Hematopoietic multipotent progenitor cell (in vitro differentiated cells): ENCODE measurements at regions not wholly inside any gene's neighbourhood (a gene's known extent, or its start where the extent isn't known, plus 50 kb on each side); places are given as distances from the start of the nearest gene placed in this dataset.
"Not testable (repeated sequence)": the region's sequence is repeated elsewhere in the genome, so short reads cannot be mapped to it uniquely, and the experiment has no call there.

ENCODE experiments used
- DNase-seq, 3 donors: peaks; one replicate each; pipeline ENCODE4 v3.0.0-alpha.2; 2011 to 2015; ENCODE audit warnings: low read depth in 2 of 3, low spot score in 2 of 3

DNA sequence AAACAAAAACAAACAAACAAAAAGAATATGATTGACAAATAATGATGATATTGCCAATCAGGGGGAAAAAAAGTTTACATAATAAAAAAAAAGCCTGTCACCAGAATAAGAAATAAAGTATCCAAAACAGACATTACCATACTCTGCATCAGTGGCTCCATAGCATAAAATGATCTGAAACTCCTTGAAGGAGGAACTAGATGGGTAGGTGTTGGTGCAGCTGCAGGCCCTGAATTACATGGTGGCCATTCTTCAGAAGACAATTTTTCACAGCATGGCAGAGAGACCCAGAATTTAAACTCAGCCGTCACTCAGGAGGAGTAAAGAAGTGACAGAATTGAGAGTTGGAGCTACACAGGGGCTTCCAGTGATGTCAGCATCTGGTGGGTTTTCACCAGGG is 60.2 kb downstream of the GLUL start:
- no peak for DNase-seq

DNA sequence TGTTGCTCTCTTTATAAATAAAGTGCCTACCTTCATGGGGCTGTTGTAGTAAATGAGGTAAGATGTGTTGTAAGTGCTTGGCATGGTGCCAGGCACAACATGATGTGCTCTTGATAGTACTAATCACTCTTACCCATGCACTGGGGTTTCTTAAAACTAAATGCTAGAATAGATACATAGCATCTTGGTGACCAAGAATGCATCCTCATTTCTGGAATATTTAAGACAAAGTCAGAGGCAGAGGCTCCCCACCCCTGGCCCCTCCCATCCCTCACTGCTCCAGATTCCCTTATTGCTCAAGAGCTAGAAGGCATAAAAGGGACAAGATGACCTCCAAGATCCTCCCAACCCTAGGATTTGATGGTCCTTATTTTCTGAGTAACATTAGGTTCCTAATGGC is 61.3 kb downstream of the GLUL start:
- peak in 1 of 3 donors; percentile 37 for DNase-seq

DNA sequence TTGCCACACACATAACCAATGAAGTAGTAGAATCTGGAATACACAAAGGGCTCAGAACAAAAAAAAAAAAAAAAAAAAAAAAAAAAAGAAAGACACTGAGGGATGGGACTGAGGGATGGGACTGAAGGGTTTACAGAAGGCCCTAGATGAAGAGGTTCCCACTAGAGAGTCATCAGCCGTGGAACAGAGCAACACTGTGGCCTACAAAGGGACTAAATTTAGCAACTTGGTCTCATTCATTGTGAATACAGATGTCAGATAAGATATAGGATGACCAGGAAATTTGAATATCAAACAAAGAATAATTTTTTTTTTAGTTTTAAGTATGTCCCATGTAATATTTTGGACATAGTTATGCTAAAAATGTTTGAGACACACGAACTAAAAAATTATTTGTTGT is 62.1 kb downstream of the GLUL start:
- DNase-seq, result no peak

DNA sequence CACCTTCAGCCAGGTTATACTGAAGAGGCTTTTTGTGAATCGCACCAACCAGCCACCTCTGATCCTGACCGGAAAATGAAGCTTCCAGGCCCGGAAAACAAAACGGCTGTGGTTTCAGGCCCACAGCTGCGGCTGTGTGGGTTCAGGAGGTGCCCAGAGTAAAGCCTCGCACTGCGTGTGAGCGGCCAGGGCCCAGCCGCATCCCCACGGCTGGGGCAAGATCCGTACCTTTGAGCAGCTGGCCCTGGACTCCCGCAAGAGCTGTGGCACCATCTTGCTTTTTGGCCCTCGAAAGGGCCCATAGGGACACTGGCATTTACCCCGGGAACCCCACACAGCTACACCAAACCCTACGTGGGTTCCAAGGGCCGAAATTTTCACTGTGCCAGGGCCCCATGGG is 63.0 kb downstream of the GLUL start:
- no peak for DNase-seq

DNA sequence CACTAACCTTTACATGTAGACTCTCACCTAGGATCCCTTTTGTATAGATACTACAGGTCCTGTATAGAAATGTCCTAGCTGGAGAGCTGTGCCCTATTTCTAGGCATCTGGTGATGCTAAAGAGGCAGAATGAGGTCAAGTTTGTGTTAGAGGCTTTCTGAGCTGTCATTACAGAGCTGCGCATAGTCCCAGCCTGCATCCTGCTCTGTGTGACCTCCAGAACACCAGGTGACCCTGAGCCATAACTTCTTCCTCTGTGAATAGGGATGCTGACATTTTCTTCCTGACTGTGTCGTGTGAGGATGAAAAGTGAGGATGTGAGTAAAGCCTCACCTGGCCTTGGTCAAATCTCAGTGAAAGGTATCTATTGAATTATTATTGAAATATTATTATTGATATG is 66.3 kb downstream of the GLUL start:
- no peak for DNase-seq

DNA sequence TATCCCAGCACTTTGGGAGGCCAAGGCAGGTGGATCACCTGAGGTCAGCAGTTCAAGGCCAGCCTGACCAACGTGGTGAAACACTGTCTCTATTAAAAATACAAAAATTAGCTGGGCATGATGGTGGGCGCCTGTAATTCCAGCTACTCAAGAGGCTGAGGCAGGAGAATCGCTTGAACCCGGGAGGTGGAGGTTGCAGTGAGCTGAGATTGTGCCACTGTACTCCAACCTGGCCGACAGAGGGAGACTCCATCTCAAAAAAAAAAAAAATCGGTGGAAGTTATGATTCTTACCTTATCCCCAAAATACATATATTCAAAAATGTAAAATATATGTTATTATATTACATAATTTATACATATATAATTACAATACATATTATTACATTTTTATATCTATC is 70.1 kb downstream of the GLUL start:
- not testable (repeated sequence) for DNase-seq

DNA sequence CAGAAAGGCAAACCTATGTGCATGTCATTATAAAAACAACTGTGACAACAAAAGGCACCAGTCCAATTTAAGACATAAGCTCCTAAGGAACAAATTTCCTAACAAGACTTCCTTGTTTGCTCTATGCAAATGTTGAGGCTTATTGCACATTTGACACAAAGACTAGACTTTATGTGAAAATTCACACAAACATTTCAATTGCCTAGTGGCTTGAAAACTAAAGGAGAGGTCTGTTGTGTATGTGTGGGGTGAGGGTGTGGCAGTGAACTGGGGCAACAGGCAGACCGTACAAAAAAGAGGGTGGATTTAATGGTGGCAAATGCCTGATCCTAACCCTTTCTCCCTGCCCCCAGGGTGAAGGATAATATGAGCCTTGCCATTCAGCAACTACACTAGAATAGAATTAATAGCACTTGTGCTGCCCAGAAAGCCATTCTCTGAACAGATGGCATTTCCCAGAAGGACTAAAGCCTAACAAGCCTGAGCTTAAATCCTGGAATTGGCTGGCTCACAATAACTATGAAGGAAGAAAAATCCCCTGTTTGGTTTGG is 73.9 kb downstream of the GLUL start:
- no peak for DNase-seq

DNA sequence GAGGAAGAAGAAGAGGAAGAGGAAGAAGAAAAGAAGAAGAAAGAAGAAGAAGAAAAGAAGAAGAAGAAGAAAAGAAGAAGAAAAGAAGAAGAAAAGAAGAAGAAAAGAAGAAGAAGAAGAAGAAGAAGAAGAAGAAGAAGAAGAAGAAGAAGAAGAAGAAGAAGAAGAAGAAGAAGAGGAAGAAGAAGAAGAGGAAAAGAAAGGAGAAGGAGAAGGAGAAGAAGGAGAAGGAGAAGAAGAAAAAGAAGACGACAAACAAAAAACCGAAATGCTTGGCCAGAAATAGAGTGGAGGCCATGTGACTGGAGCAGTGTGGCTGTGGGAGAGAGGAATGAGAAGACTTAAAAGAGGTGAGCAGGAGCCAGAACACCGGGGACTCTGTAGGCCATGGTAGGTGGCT is 75.1 kb downstream of the GLUL start:
- DNase-seq, result not testable (repeated sequence)

DNA sequence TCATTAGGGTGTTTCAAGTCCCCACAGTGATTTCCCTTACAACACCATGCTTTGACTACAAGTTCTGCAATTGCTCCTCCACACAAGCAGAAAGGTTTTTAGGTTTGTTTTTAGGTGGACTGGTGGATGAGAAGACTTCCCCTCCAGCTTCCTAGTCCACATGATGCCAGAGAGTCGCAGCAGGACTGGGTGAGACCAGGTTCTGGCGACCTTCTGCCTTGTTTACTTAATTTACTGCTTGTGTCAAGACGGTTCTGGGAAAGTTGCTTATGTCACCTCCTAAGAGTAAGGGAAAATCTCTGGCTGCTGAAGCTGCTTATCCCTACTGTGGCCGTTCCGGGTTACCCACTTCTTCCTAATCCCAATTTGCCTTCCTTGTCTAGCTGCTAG is 76.4 kb downstream of the GLUL start:
- DNase-seq, result no peak

DNA sequence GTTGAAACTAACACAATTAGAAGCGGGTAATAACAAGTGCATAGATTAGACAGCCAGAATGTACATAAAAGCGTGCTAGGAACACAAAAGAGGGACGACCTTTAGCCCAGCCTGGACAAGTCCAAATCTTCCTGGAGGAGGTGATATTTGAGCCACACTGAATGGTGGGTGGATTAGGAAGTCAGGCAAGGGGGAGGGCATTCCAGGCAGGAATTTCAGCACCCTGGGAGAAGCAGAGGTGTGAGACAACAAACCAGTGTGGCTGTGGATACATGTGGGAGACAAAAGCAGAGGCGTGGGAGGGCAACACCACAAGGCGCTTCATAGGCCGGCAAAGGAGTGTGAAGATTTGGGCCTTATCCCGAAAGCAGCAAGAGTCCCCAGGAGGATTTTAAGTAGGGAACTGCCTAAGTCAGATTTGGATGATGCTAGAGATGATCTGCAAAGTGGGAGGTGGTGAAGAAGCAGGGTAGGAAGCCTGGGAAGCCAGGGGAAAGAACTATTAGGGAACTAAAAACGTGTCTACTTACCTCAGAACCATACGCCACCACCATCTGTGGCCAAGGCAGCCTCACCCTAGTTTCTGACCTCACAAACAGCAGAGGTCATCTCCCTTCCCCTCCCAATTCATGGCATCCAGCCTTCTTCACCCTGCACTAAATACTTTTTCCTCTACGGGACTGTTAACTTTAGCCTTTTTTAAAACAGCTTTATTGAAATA is 81.8 kb downstream of the GLUL start:
- DNase-seq, result no peak

DNA sequence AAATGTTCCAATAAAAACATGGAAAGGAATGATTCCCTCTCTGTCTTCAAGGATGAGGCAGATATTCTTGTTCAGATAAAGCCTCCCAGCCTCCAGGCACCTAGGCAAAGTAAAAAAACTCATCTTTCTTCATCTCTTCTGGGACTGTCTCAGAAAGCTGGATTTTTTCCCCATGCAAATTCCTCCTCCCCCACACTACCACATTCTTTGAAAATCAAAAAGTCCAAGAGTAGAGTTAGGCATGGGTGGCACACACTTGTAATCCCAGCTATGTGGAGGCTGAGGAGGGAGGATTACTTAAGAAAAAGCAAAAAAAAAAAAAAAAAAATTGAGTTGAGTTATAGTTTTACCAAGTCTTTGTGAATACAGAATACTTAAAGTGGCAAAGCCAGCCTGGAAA is 82.8 kb downstream of the GLUL start:
- DNase-seq, result no peak

DNA sequence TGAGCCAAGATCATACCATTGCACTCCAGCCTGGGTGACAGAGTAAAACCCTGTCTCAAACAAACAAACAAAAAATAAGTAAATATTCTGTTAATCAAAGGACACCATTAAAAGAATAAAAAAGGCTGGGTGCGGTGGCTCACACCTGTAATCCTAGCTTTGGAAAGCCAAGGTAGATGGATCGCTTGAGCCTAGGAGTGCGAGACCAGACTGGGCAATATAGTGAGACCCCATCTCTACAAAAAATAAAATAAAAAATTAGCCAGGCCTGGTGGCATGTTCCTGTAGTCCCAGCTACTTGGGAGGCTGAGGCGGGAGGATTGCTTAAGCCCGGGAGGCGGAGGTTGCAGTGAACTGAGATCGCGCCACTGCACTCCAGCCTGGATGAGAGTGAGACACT is 84.1 kb downstream of the GLUL start:
- not testable (repeated sequence) for DNase-seq

DNA sequence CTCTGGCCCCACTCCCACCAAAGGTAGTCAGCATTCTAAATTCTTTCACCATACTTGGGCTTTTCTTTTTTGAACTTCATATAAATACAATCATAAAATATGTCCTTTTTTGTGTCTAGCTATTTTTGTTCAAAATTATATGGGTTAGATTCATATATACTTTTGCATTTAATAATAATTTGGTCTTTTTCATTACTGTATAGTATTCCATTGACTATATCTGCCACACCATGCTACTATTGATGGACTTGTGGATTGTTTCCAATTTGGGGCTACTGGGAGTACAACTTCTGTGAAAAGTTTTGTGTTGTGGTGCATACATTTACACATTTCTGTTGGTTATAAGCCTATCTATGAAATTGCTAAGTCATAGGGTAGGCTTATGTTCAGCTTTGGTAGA is 85.7 kb downstream of the GLUL start:
- DNase-seq, result no peak

DNA sequence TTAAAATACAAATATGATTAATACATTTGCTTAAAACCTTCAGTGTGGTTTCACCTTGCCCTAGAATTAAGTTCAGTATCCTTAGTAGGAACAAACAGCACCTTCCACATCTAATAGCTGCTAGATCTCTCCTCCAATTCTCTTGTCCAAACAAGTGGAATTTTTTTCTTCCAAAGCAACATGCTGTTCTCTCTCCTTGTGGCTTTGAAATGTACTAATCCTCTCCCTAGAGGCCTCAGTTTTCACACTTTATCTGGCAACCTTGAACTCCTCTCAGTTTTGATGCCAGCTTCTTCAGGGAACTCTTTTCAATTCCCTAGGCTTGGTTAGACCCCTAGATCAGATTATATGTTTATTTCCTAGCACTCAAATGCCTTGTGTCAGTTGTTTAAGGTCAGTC is 87.0 kb downstream of the GLUL start:
- no peak for DNase-seq

DNA sequence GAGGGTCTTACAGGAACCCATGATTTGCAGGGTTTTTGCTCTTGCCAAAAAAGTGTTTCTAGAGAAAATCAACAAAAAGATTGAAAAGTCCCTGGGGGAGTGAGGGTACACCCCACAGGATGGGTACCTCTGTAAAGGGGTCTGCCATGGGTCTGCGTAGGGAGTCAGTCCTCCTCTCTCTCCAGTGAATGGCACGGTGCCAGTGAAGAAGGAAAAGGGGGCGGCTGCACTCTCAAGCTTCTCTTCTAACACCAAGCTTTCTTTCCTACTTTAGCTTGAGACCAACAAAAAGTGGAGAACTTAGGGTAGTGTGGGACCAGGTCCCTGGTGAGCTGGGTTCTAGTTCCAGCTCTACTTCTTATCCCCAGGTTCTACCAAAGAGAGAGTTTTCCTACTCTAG is 87.4 kb downstream of the GLUL start:
- no peak for DNase-seq

DNA sequence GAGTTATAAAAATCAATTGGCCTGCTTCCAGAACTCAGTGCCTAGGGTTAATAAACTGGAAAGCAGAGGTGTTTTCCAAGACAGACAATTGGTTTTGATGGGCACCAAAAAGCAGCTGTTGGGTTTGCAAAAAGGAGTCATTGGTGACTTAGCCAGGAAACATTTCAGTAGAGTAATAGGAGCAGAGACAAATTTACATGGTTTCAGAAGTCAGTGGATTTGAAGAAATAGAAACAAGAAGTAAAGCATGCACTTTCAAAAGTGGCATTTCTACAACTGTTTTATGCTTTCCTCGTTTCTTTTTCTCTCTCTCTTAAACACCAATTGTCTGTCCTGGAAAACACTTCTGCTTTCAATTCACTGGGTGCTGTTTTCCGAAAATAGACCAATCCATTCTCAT is 87.8 kb downstream of the GLUL start:
- peak in 1 of 3 donors; percentile 18 for DNase-seq

DNA sequence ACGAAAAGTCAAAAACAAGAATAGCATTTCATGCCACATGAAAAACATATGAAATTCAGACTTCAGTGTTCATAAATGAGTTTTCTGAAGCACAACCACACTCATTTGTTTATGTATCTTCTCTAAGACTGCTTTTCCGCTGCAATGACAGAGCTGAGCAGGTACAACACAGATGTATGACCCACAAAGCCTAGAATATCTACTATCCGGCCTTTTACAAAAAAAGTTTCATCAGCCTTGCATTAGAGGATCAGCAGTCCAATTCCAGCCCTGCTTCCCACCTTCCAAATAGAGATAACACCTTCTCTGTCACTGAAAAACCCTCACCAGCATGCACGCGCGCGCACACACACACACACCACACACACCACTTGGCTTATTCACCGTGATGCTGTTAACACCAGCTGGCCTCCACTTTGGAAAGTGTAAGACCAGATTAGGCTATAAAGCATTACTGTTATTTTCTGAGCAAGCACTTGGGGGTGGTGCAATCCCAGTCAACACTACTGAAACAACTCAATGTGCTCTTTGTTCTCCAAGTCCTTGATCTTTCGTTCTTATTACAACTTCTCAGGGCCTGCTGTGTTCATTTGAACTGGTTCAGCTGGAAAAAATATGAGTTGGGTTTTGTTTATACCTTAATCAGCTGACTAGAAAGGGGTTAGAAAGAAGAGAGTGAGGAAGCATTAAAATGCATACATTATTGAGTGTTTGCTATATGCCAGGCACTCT is 90.0 kb downstream of the GLUL start:
- DNase-seq, result peak in 2 of 3 donors; percentile 26 to 57

DNA sequence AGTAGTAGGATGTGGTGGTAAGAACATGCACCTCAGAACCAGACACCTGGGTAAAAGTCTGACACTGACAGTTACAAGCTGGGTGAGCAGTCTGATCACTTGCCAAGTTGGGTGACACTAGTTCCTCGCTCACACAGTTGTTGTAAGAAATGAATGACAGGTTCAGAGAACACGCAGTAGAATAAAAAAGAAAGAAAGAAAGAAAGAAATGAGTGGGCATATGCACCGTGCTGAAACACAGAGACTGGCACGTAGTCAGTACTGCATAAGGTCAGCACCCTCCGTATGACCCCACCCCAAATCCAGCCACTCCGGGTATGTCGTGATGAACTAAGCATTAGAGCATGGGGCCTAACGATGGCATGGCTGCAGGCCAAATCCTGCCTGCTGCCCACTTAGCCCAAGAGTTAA is 90.6 kb downstream of the GLUL start:
- peak in 2 of 3 donors; percentile 18 to 81 for DNase-seq

DNA sequence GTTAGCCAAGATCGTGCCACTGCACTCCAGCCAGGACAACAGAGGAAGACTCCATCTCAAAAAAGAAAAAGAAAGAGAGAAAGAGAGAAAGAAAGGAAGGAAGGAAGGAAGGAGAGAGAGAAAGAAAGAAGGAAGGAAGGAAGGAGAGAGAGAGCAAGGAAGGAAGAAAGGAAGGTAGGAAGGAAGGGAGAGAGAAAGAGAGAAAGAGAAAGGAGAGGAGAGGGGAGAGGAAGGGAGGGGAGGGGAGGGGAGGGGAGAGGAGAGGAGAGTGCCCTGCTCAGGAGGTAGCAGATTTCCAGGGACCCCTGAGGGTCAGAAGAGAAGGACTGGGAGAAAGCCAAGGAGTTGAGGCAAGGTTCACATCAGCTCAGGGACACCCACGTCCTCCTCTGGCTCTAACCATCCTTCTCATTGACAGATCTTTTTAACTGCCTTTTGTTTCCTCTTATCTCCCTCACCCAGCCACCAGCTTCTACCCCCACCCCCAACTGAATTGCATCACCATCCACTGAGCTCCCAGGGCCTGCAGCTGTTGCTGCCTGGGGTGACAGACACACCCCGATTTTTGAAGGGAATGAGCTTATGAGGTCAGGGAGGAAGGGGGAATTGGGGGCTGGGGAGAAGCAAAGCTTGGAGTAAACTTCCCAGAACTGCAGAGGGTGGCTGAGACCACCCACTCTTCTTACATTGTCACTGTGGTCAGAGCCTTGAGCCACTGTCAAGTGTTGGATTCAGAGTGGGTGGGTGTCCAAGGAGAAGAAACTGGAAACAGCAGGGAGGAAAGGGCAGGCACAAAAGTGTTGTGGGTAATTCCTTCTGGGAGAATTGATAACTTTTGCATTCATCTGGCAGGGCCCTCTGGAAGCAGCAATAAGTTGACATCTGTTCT is 91.6 kb downstream of the GLUL start:
- peak in 2 of 3 donors; percentile 85 to 95 for DNase-seq

DNA sequence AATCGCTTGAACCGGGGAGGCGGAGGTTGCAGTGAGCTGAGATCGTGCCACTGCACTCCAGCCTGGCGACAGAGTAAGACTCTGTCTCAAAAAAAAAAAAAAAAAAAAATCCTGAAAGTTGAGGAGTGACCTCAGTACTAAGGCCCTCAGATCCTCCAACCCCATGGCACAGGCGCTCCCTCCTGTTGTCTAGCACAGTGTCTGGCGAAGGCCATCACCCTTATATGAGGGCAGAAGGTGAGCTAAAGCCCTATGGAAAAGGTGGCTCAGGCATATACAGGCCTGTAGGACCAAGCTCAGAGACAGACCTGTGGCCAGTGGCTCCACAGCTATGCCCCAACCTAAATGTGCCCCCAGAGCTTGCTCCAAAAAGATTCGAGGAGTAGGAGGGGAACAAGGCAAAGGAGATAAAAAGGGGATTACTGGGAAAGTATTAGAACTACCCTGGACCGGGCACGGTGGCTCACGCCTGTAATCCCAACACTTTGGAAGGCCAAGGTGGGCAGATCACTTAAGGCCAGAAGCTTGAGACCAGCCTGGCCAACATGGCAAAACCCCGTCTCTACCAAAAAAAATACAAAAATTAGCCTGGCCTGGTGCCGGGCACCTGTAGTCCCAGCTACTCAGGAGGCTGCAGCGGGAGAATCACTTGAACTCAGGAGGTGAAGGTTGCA is 92.4 kb downstream of the GLUL start:
- not testable (repeated sequence) for DNase-seq

DNA sequence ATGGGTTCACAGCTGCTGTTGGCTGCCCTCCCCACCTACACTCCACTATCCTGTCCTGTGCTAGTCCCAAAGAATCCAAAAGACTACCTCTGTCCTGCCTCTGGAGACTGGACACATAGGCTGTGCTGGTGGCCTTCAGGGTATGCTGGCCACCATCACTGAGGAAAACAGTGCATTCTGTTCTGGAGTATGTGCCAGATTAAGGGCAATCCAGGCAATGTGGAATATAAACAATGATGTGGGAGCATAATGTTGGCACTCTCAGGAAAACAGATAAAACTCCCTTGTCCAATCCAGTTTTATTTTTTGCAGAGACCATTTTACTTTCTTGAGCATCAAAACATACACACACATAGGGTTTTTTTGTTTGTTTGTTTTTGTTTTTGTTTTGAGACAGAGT is 94.3 kb downstream of the GLUL start:
- DNase-seq, result no peak
